ENCODE measurements at regions not wholly inside any gene's neighbourhood (a gene's known extent, or its start where the extent isn't known, plus 50 kb on each side); places are given as distances from the start of the nearest gene placed in this dataset.
A peak's percentile ranks its signal among the peaks of the same experiment; 100 is the strongest.

DNA sequence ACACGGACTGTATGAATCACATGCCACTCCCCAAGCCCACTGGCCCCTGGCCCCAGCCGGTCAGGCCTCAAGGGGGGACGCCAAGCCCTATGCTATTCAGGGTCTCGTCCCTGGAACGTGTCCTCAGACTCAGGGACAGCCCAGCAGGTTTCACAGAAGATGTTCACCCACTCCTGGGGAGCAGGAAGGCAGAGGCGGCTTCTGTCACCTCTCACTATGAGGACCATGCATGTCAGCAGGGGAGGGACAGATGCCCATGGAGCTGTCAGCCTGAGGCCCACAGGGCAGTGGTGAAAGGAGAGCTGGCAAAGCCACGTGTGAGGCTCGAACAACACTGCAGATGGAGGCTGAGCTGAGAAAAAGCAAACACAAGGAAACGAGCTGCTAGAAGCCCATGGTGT, 192.0 kb downstream of the SHANK2 start:
- Histone ChIP-seq H3K18ac (ENCODE audit: extremely low read depth, low read length) (no peak overlapping the region), H3K56ac (replicated peaks; ENCODE audit: insufficient read length, low read depth, low read length) (no peak overlapping the region), H3K4me3 (ENCODE audit: extremely low read depth in 1 of 4, insufficient read depth in 2 of 4, low read depth in 3 of 4, low read length in 4 of 4) (no peak overlapping the region), H2BK20ac (ENCODE audit: low read length) (no peak overlapping the region), H3K27ac (ENCODE audit: low read depth, low read length) (no peak overlapping the region), H2BK120ac (replicated peaks; ENCODE audit: low read depth, low read length) (no peak overlapping the region), H3K79me1 (ENCODE audit: low read depth, low read length) (no peaks in the 10 kb centered on the region; the same call in 1 of the 2 replicates), H3K4ac (replicated peaks; ENCODE audit: insufficient read length, low read depth, low read length) (no peak overlapping the region), H3K79me2 (ENCODE audit: control insufficient read depth in 1 of 2, insufficient read depth in 2 of 2, low read length in 2 of 2) (no peaks in the 10 kb centered on the region), H3K14ac (ENCODE audit: insufficient read length) (no peak overlapping the region), H4K20me1 (replicated peaks in 1 of 2; ENCODE audit: control insufficient read depth in 1 of 2, insufficient read depth in 2 of 2, low read length in 2 of 2) (peaks cover 2 to 3% of the 10 kb centered on the region in 2 experiments), H3K9ac (replicated peaks in 1 of 4; ENCODE audit: extremely low read depth in 1 of 4, low read depth in 3 of 4, low read length in 3 of 4) (peak overlapping the region in 1 of 4 experiments; percentile 18; a peak in 1 of 7 replicates), H2AFZ (ENCODE audit: low read length) (no peak overlapping the region), H3K23ac (ENCODE audit: insufficient read length) (no peak overlapping the region), H2BK15ac (ENCODE audit: low read length) (no peak overlapping the region), H2BK12ac (ENCODE audit: low read depth, low read length) (no peak overlapping the region), H3K4me2 (ENCODE audit: insufficient read depth in 1 of 2, low read depth in 2 of 2, low read length in 2 of 2) (no peak overlapping the region), H3K23me2 (ENCODE audit: low read depth, low read length) (no peaks in the 10 kb centered on the region), H4K91ac (replicated peaks; ENCODE audit: insufficient read length, low read length) (no peak overlapping the region), H3K9me3 (ENCODE audit: insufficient read depth in 2 of 2, low read depth in 1 of 2, low read length in 1 of 2) (no peaks in the 10 kb centered on the region), H4K5ac (ENCODE audit: insufficient read length, low read depth, low read length) (no peak overlapping the region), H2AK5ac (ENCODE audit: low read depth, low read length) (no peak overlapping the region), H2BK5ac (ENCODE audit: low read depth, low read length) (no peak overlapping the region), H3K4me1 (replicated peaks in 1 of 4; ENCODE audit: control insufficient read depth in 3 of 4, insufficient read depth in 4 of 4, low read length in 3 of 4) (no peaks in the 10 kb centered on the region; a peak in 2 of 7 replicates), H4K8ac (ENCODE audit: extremely low read depth, insufficient read depth, low read length) (no peak overlapping the region), H3K36me3 (ENCODE audit: control insufficient read depth in 2 of 4, insufficient read depth in 4 of 4, low read length in 3 of 4) (peaks cover 0 to 8% (median 1%) of the 10 kb centered on the region in 4 experiments; a peak in 2 of 8 replicates), H3K27me3 (replicated peaks in 1 of 4; ENCODE audit: control insufficient read depth in 3 of 4, extremely low read depth in 1 of 4, insufficient read depth in 3 of 4, low read length in 3 of 4) (no peaks in the 10 kb centered on the region)
- WGBS, 2 experiments (ENCODE audit: extremely low coverage in 1 of 2, insufficient coverage in 1 of 2, insufficient read length in 1 of 2, insufficient replicate concordance in 2 of 2, low coverage in 1 of 2, low lambda C conversion rate in 2 of 2, missing lambda C conversion rate in 1 of 2): 90% methylated on average over 9 of the region's 9 CpGs; no CpG with 5 or more reads in 1 of the 2 experiments
- FAIRE-seq: no peak
- TF ChIP-seq POU5F1 (IDR thresholded peaks at IDR 0.05; ENCODE audit: low read depth, low read length) (no peak), SP1 (IDR thresholded peaks at IDR 0.05; ENCODE audit: low read depth, low read length) (no peak), SIX5 (IDR thresholded peaks at IDR 0.05; ENCODE audit: low read depth, low read length) (no peak), EZH2 (IDR thresholded peaks at IDR 0.05; ENCODE audit: low read depth, low read length, severe bottlenecking) (no peak), RFX5 (IDR thresholded peaks at IDR 0.05; ENCODE audit: borderline replicate concordance, low read depth, low read length) (no peak), GTF2F1 (IDR thresholded peaks at IDR 0.05; ENCODE audit: borderline replicate concordance, low read depth, low read length) (no peak), POLR2AphosphoS5 (IDR thresholded peaks at IDR 0.05; ENCODE audit: low read depth, low read length) (no peak), MAFK (IDR thresholded peaks at IDR 0.05; ENCODE audit: low read depth, low read length) (no peak), BRCA1 (IDR thresholded peaks at IDR 0.05; ENCODE audit: low read depth, low read length) (no peak), RBBP5 (IDR thresholded peaks at IDR 0.05; ENCODE audit: borderline replicate concordance, low read depth, low read length) (no peak), SIN3A (conservative IDR thresholded peaks at IDR 0.05 in 1 of 2, IDR thresholded peaks at IDR 0.05 in 1 of 2; ENCODE audit: low read depth in 1 of 2, low read length in 2 of 2) (no peak), PHF8 (conservative IDR thresholded peaks at IDR 0.05; ENCODE audit: low read depth, low read length) (no peak)
- ChIA-PET POLR2A (ENCODE audit: partially characterized antibody) (no interaction called here), CTCF (ENCODE audit: partially characterized antibody) (no interaction called here)
- DNase-seq (ENCODE audit: low read depth in 1 of 2, low spot score in 2 of 2): no peak

All from H1 (cell line).